ENCODE measurements at regions not wholly inside any gene's neighbourhood (a gene's known extent, or its start where the extent isn't known, plus 50 kb on each side); places are given as distances from the start of the nearest gene placed in this dataset.

DNA sequence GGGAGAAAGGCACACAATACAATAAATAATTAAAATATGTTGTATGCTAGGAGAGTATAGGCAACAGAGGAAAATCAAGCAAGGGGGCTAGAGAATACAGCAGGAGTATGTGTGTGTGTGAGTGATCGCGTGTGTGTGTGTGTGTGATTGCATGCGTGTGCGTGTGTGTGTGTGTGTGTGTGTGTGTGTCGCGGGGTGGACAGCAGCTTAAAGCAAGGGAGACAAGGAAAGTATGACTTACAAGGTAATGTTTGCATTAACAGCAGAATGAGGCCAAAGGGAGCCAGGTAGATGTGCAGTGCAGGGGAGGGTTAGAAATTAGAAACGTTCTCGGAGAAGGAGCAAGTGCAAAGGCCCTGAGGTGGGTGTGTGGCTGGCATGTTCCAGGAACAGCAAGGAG lies 57.4 kb upstream of the KCNA1 start:
- DNase-seq (ENCODE audit: low spot score) = no peak

DNA sequence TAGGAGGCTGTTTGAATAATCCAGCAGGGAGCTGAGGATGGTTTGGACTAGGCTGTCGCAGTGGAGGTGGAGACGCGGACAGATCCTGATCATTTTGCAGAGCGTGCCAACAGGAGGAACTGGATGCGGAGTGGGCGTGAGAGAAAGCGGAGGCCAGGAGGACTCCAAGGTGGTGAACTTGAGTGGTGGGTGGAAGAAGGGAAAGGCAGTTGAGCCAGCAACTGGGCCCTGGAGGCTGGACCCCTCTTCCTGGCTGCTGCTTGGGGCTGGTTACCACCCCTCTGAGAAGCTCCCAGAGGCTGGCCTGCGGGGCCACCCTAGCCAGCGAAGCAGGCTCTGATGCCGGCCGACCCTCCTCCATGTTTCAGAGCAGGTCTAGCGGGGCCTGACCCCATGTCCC lies 56.8 kb upstream of the KCNA1 start:
- Mint-ChIP-seq H3K36me3 (ENCODE audit: low read depth) (no peaks in the 10 kb centered on the region), H3K4me1 (ENCODE audit: low read depth) (peaks cover 5% of the 10 kb centered on the region), H3K9me3 (ENCODE audit: low read depth) (no peaks in the 10 kb centered on the region), H3K4me3 (ENCODE audit: unreplicated experiment) (no peak overlapping the region), H3K27ac (ENCODE audit: unreplicated experiment) (no peak overlapping the region), H3K27me3 (ENCODE audit: low read depth) (peaks cover 10% of the 10 kb centered on the region)
- DNase-seq (ENCODE audit: low spot score) = no peak
- TF ChIP-seq, protein P1, sequence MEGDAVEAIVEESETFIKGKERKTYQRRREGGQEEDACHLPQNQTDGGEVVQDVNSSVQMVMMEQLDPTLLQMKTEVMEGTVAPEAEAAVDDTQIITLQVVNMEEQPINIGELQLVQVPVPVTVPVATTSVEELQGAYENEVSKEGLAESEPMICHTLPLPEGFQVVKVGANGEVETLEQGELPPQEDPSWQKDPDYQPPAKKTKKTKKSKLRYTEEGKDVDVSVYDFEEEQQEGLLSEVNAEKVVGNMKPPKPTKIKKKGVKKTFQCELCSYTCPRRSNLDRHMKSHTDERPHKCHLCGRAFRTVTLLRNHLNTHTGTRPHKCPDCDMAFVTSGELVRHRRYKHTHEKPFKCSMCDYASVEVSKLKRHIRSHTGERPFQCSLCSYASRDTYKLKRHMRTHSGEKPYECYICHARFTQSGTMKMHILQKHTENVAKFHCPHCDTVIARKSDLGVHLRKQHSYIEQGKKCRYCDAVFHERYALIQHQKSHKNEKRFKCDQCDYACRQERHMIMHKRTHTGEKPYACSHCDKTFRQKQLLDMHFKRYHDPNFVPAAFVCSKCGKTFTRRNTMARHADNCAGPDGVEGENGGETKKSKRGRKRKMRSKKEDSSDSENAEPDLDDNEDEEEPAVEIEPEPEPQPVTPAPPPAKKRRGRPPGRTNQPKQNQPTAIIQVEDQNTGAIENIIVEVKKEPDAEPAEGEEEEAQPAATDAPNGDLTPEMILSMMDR (IDR thresholded peaks at IDR 0.05) = no peak

More for the DNA sequence above, 57.4 kb upstream of the KCNA1 start:
- Mint-ChIP-seq H3K4me3 (ENCODE audit: unreplicated experiment) (no peak overlapping the region), H3K27ac (ENCODE audit: unreplicated experiment) (no peak overlapping the region), H3K4me1 (ENCODE audit: low read depth) (no peaks in the 10 kb centered on the region), H3K27me3 (ENCODE audit: low read depth) (peaks cover 7% of the 10 kb centered on the region), H3K36me3 (ENCODE audit: low read depth) (no peaks in the 10 kb centered on the region), H3K9me3 (ENCODE audit: low read depth) (no peaks in the 10 kb centered on the region)
- TF ChIP-seq, protein P1 (IDR thresholded peaks at IDR 0.05) = no peak

DNA sequence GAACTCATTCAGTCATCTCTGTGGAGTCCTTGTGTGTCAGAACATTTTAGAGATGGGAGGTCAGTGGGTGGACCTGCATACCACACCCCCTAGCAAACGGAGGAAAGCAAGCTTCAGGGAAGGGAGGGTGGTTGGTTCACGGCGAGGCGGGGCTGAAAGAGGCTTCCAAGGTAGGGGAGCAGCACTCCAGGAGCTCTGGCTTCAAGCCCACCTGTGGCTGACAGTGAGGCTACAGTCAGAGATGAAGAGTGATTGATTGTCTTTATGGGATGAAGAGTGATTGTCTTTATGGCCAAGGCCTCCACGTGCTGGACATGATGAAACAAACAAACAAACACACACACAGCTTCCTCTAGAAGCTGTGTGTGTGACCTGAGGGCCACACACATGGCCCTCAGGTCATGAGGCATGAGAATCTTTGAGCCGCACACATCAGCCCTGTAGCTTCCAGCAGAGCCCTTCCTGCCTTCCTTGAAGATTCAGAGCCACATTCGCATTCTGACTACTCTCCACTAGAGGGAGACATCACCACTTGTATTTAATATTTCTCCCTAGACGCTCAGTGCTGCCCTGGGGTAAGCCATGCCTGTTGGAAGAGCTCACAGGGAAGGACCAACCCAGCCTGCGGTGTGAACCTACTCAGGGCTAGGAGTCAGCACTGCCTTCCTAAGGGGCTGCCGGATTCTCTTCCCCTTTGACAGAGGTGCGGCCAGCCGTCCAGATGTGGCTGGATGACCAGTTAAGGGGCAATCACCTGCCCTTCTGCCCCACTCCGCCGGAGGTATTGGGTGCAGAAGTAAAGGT lies 54.4 kb upstream of the KCNA1 start:
- H3K4me3 Mint-ChIP-seq (ENCODE audit: unreplicated experiment) = no peak overlapping the region
- no peak overlapping the region for H3K27ac Mint-ChIP-seq (ENCODE audit: unreplicated experiment)
- no peaks in the 10 kb centered on the region for H3K36me3 Mint-ChIP-seq (ENCODE audit: low read depth)
- TF ChIP-seq, protein P1 (IDR thresholded peaks at IDR 0.05) = peak; percentile 85
- H3K9me3 Mint-ChIP-seq (ENCODE audit: low read depth) = no peaks in the 10 kb centered on the region
- H3K27me3 Mint-ChIP-seq (ENCODE audit: low read depth) = peaks cover 20% of the 10 kb centered on the region
- peaks cover 23% of the 10 kb centered on the region for H3K4me1 Mint-ChIP-seq (ENCODE audit: low read depth)
- no peak for DNase-seq (ENCODE audit: low spot score)

DNA sequence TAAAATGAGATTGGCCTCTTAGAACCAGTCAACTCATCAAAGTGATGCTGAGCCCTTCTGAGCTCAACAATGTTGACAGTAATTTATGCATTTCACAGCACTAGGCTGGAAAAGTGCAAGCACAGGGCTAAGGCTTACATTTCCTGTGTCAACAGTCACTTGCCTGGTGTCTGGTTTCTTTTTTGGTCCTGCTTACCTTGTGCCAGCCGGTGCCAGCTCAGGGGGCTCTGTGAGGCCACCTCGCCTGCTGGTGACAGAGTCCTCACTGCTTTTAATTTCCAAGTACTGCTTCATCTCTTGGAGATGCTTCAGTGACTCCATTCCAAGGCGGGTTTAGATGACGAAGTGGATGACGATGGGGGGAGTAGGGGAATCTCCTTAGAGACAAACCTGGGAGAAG lies 53.1 kb upstream of the KCNA1 start:
- Mint-ChIP-seq H3K27me3 (ENCODE audit: low read depth) (peaks cover 20% of the 10 kb centered on the region), H3K4me3 (ENCODE audit: unreplicated experiment) (no peak overlapping the region), H3K36me3 (ENCODE audit: low read depth) (no peaks in the 10 kb centered on the region), H3K9me3 (ENCODE audit: low read depth) (no peaks in the 10 kb centered on the region), H3K4me1 (ENCODE audit: low read depth) (peaks cover 25% of the 10 kb centered on the region), H3K27ac (ENCODE audit: unreplicated experiment) (no peak overlapping the region)
- no peak for DNase-seq (ENCODE audit: low spot score)
- TF ChIP-seq, protein P1 (IDR thresholded peaks at IDR 0.05) = no peak

DNA sequence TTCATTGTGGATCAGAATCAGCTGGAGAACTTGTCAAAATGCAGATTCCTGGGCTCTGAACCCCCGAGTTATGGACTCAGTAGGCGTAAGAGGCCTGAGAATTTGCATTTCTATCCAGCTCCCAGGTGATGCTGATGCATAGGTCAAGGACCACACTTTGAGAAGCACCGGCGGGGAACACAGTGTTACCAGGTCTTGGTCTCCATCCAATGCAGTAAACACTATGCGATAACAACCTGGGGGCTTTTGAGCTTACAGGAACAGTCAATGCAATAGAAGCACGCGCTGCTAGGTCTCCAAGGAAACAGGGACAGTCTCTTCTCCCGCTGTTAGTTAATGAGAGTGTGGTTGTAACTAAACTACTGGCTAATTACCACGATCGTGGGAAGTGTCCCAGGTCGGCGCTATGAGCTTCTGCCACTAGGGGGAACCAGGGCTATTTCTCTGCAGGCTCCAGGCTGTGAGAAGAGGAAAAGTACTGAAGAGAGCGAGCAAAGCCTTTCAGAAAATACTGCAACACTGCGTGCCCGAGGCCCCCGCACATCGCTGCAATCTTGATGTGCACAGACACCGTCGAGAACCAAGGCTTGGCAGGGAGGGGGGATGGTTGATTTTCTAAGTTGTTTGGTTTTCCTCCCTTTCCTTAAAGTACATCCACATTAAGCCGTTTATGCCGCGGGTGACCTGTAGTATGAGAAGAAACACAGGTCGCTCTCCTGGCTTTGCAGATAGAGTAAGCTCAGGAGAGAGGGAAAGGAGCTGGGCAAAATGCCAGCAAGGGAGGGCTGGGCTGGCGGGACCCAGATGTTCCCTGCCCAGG lies 52.0 kb upstream of the KCNA1 start:
- TF ChIP-seq, protein P1 (IDR thresholded peaks at IDR 0.05) = peak; percentile 92
- peaks cover 27% of the 10 kb centered on the region for H3K27me3 Mint-ChIP-seq (ENCODE audit: low read depth)

More for the DNA sequence above, 52.0 kb upstream of the KCNA1 start:
- Mint-ChIP-seq H3K36me3 (ENCODE audit: low read depth) (no peaks in the 10 kb centered on the region), H3K9me3 (ENCODE audit: low read depth) (no peaks in the 10 kb centered on the region), H3K4me3 (ENCODE audit: unreplicated experiment) (peak overlapping the region; percentile 42), H3K27ac (ENCODE audit: unreplicated experiment) (peak overlapping the region; percentile 57), H3K4me1 (ENCODE audit: low read depth) (peaks cover 25% of the 10 kb centered on the region)
- no peak for DNase-seq (ENCODE audit: low spot score)
